Memory B cell (primary cell): ENCODE measurements at regions not wholly inside any gene's neighbourhood (a gene's known extent, or its start where the extent isn't known, plus 50 kb on each side); places are given as distances from the start of the nearest gene placed in this dataset.

ENCODE experiments used
- ATAC-seq: fragments of 150-1000 bp; cut with Tn5 transposase; 2 replicates; pipeline ENCODE4 v1.10.0; 2021; ENCODE audit warnings: low read depth, mild to moderate bottlenecking, moderate library complexity
- DNase-seq, 2 donors: peaks; one replicate each; pipeline ENCODE4 v3.0.0; 2022; ENCODE audit warnings: low spot score in 2 of 2
- H3K27ac Mint-ChIP-seq: one replicate; pipeline ENCODE4 v1.8.0; 2022; ENCODE audit warnings: mild to moderate bottlenecking, moderate library complexity, mixed read lengths
- H3K27me3 Mint-ChIP-seq: one replicate; pipeline ENCODE4 v1.8.0; 2022; ENCODE audit warnings: mixed read lengths
- H3K36me3 Mint-ChIP-seq: one replicate; pipeline ENCODE4 v1.8.0; 2022; ENCODE audit warnings: mild to moderate bottlenecking, mixed read lengths
- H3K4me1 Mint-ChIP-seq: one replicate; pipeline ENCODE4 v1.8.0; 2022; ENCODE audit warnings: mixed read lengths
- H3K4me3 Mint-ChIP-seq: one replicate; pipeline ENCODE4 v1.8.0; 2022; ENCODE audit warnings: mild to moderate bottlenecking, moderate library complexity, mixed read lengths
- H3K9me3 Mint-ChIP-seq: one replicate; pipeline ENCODE4 v1.8.0; 2022; ENCODE audit warnings: mixed read lengths

- Mint-ChIP-seq H3K4me1 (no peaks in the 10 kb centered on the region), H3K4me3 (no peak overlapping the region), H3K27ac (no peak overlapping the region), H3K36me3 (no peaks in the 10 kb centered on the region), H3K27me3 (peaks cover 3% of the 10 kb centered on the region), H3K9me3 (no peaks in the 10 kb centered on the region)
- ATAC-seq (no peak), DNase-seq (no peak)
Observed at GRCh38 chr9:115362640-115363039, 244.7 kb upstream of the TNC start.

- ATAC-seq = no peak
- no peaks in the 10 kb centered on the region for H3K4me1 Mint-ChIP-seq
- H3K27me3 Mint-ChIP-seq = peaks cover 3% of the 10 kb centered on the region
- H3K9me3 Mint-ChIP-seq = no peaks in the 10 kb centered on the region
- H3K4me3 Mint-ChIP-seq = no peak overlapping the region
- no peak for DNase-seq
- no peak overlapping the region for H3K27ac Mint-ChIP-seq
- H3K36me3 Mint-ChIP-seq = no peaks in the 10 kb centered on the region
Observed at GRCh38 chr9:115364991-115365390, 247.0 kb upstream of the TNC start.

GRCh38 chr9:115367321-115367720 lies 249.4 kb upstream of the TNC start:
- Mint-ChIP-seq H3K36me3 (no peaks in the 10 kb centered on the region), H3K27me3 (peaks cover 3% of the 10 kb centered on the region), H3K4me1 (no peaks in the 10 kb centered on the region), H3K4me3 (no peak overlapping the region), H3K27ac (no peak overlapping the region), H3K9me3 (peaks cover 4% of the 10 kb centered on the region)
- DNase-seq = no peak
- ATAC-seq = no peak

GRCh38 chr9:115367780-115368525 lies 250.0 kb upstream of the TNC start:
- H3K9me3 Mint-ChIP-seq = peaks cover 8% of the 10 kb centered on the region
- H3K27me3 Mint-ChIP-seq = peaks cover 3% of the 10 kb centered on the region
- no peak overlapping the region for H3K4me3 Mint-ChIP-seq
- no peak overlapping the region for H3K27ac Mint-ChIP-seq
- no peaks in the 10 kb centered on the region for H3K4me1 Mint-ChIP-seq
- DNase-seq = no peak
- ATAC-seq = no peak
- H3K36me3 Mint-ChIP-seq = no peaks in the 10 kb centered on the region

GRCh38 chr9:115369322-115369957 lies 251.5 kb upstream of the TNC start:
- Mint-ChIP-seq H3K9me3 (peaks cover 8% of the 10 kb centered on the region), H3K27me3 (peaks cover 3% of the 10 kb centered on the region), H3K4me1 (no peaks in the 10 kb centered on the region), H3K4me3 (no peak overlapping the region), H3K27ac (no peak overlapping the region), H3K36me3 (no peaks in the 10 kb centered on the region)
- no peak for ATAC-seq
- no peak for DNase-seq

- no peak overlapping the region for H3K27ac Mint-ChIP-seq
- no peak for ATAC-seq
- H3K36me3 Mint-ChIP-seq = no peaks in the 10 kb centered on the region
Observed at GRCh38 chr9:115373000-115373709, 255.2 kb upstream of the TNC start.

GRCh38 chr9:115373710-115374045 lies 255.7 kb upstream of the TNC start:
- H3K36me3 Mint-ChIP-seq = no peaks in the 10 kb centered on the region
- no peak overlapping the region for H3K27ac Mint-ChIP-seq
- H3K9me3 Mint-ChIP-seq = peaks cover 8% of the 10 kb centered on the region
- no peaks in the 10 kb centered on the region for H3K4me1 Mint-ChIP-seq
- DNase-seq = no peak
- H3K4me3 Mint-ChIP-seq = no peak overlapping the region
- ATAC-seq = no peak
- H3K27me3 Mint-ChIP-seq = no peaks in the 10 kb centered on the region

More at GRCh38 chr9:115373000-115373709, 255.2 kb upstream of the TNC start:
- no peak for DNase-seq
- Mint-ChIP-seq H3K4me3 (no peak overlapping the region), H3K4me1 (no peaks in the 10 kb centered on the region), H3K9me3 (peaks cover 8% of the 10 kb centered on the region), H3K27me3 (no peaks in the 10 kb centered on the region)

GRCh38 chr9:115374724-115375268 lies 256.8 kb upstream of the TNC start:
- H3K4me1 Mint-ChIP-seq = no peaks in the 10 kb centered on the region
- DNase-seq = no peak
- no peak overlapping the region for H3K4me3 Mint-ChIP-seq
- no peak overlapping the region for H3K27ac Mint-ChIP-seq
- H3K36me3 Mint-ChIP-seq = no peaks in the 10 kb centered on the region
- H3K9me3 Mint-ChIP-seq = peaks cover 8% of the 10 kb centered on the region
- no peaks in the 10 kb centered on the region for H3K27me3 Mint-ChIP-seq
- ATAC-seq = no peak

- H3K36me3 Mint-ChIP-seq = no peaks in the 10 kb centered on the region
- ATAC-seq (no peak), DNase-seq (no peak)
- H3K4me1 Mint-ChIP-seq = no peaks in the 10 kb centered on the region
- no peak overlapping the region for H3K4me3 Mint-ChIP-seq
- peaks cover 5% of the 10 kb centered on the region for H3K9me3 Mint-ChIP-seq
- no peaks in the 10 kb centered on the region for H3K27me3 Mint-ChIP-seq
- no peak overlapping the region for H3K27ac Mint-ChIP-seq
Observed at GRCh38 chr9:115378241-115378640, 260.3 kb upstream of the TNC start.

- Mint-ChIP-seq H3K4me1 (no peaks in the 10 kb centered on the region), H3K27ac (no peak overlapping the region), H3K9me3 (peaks cover 8% of the 10 kb centered on the region), H3K27me3 (no peaks in the 10 kb centered on the region), H3K36me3 (no peaks in the 10 kb centered on the region), H3K4me3 (no peak overlapping the region)
- ATAC-seq (no peak), DNase-seq (no peak)
Observed at GRCh38 chr9:115378758-115379157, 260.8 kb upstream of the TNC start.

- no peaks in the 10 kb centered on the region for H3K36me3 Mint-ChIP-seq
- no peak overlapping the region for H3K4me3 Mint-ChIP-seq
- ATAC-seq (no peak), DNase-seq (no peak)
- no peaks in the 10 kb centered on the region for H3K4me1 Mint-ChIP-seq
- no peaks in the 10 kb centered on the region for H3K27me3 Mint-ChIP-seq
- peaks cover 8% of the 10 kb centered on the region for H3K9me3 Mint-ChIP-seq
- no peak overlapping the region for H3K27ac Mint-ChIP-seq
Observed at GRCh38 chr9:115379719-115380118, 261.8 kb upstream of the TNC start.

- H3K4me3 Mint-ChIP-seq = no peak overlapping the region
- DNase-seq = no peak
- H3K36me3 Mint-ChIP-seq = no peaks in the 10 kb centered on the region
- H3K27ac Mint-ChIP-seq = no peak overlapping the region
- ATAC-seq = no peak
- H3K9me3 Mint-ChIP-seq = peaks cover 8% of the 10 kb centered on the region
- no peaks in the 10 kb centered on the region for H3K27me3 Mint-ChIP-seq
- no peaks in the 10 kb centered on the region for H3K4me1 Mint-ChIP-seq
Observed at GRCh38 chr9:115382865-115383264, 264.9 kb upstream of the TNC start.

GRCh38 chr9:115385383-115386122 lies 267.6 kb upstream of the TNC start:
- no peak for ATAC-seq
- no peaks in the 10 kb centered on the region for H3K36me3 Mint-ChIP-seq
- no peak overlapping the region for H3K4me3 Mint-ChIP-seq

More at GRCh38 chr9:115385383-115386122, 267.6 kb upstream of the TNC start:
- no peaks in the 10 kb centered on the region for H3K4me1 Mint-ChIP-seq
- H3K27ac Mint-ChIP-seq = no peak overlapping the region
- DNase-seq = no peak
- peaks cover 1% of the 10 kb centered on the region for H3K27me3 Mint-ChIP-seq
- H3K9me3 Mint-ChIP-seq = peaks cover 8% of the 10 kb centered on the region
